ENCODE measurements at regions not wholly inside any gene's neighbourhood (a gene's known extent, or its start where the extent isn't known, plus 50 kb on each side); places are given as distances from the start of the nearest gene placed in this dataset.

DNA sequence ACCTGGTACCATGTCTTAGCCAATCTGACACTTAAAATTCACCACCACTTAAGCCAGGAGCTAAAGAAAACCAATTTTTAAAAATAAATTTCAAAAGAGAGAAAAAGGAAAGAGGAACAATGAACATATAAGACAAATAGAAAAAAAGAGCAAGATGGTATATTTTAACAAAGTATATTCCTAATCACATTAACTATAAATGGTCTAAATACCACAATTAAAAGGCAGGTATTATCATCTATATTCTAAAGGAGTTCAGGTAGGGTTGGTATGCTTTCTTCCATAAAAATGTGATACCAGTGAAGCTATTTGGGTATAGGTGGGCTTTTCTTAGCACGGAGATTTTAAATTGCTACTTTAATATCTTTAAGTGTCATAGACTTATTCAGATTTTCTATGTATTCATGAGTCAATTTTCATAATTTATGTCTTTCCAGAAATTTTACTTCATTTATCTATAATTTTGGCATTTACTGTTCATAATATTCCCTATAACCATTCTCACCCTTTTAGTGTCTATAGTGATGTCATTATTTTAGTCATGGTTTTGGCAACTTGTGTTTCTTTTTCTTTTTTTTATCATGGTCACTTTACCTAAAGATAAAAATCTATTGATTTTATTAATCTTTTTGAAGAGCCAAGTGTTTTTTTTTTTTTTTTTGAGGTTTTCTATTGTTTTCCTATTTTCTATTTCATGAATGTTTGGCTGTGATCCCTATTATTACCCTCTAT is 56.5 kb upstream of the IGLL5 start:
- TF ChIP-seq, protein P1, sequence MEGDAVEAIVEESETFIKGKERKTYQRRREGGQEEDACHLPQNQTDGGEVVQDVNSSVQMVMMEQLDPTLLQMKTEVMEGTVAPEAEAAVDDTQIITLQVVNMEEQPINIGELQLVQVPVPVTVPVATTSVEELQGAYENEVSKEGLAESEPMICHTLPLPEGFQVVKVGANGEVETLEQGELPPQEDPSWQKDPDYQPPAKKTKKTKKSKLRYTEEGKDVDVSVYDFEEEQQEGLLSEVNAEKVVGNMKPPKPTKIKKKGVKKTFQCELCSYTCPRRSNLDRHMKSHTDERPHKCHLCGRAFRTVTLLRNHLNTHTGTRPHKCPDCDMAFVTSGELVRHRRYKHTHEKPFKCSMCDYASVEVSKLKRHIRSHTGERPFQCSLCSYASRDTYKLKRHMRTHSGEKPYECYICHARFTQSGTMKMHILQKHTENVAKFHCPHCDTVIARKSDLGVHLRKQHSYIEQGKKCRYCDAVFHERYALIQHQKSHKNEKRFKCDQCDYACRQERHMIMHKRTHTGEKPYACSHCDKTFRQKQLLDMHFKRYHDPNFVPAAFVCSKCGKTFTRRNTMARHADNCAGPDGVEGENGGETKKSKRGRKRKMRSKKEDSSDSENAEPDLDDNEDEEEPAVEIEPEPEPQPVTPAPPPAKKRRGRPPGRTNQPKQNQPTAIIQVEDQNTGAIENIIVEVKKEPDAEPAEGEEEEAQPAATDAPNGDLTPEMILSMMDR (IDR thresholded peaks at IDR 0.05) = no peak
- TF ChIP-seq POLR2A (IDR thresholded peaks at IDR 0.05) = no peak

All from Peyer's patch (tissue), 4 donors.